H1 (cell line): ENCODE measurements at regions not wholly inside any gene's neighbourhood (a gene's known extent, or its start where the extent isn't known, plus 50 kb on each side); places are given as distances from the start of the nearest gene placed in this dataset.
"Not testable (repeated sequence)": the region's sequence is repeated elsewhere in the genome, so short reads cannot be mapped to it uniquely, and the experiment has no call there.

Source experiments
- CEBPB ChIP-seq: IDR thresholded peaks from 2 replicates; pipeline ENCODE4 v1.6.1; 2012; ENCODE audit warnings: low read depth, low read length
- EGR1 ChIP-seq: IDR thresholded peaks from 2 replicates; pipeline ENCODE4 v1.6.1; 2011; ENCODE audit warnings: low read depth, low read length, borderline replicate concordance
- EZH2 ChIP-seq: fragments of 200-600 bp; sonication (generic); IDR thresholded peaks from 2 replicates; pipeline ENCODE4 v1.7.1; 2012; ENCODE audit warnings: low read depth, mild to moderate bottlenecking, moderate library complexity, low read length, inconsistent platforms; ENCODE audit not compliant: severe bottlenecking
- KDM1A ChIP-seq: fragments of 200-600, 300-600 bp; sonication (generic); IDR thresholded peaks from 2 replicates; pipeline ENCODE4 v1.7.1; 2016; ENCODE audit warnings: mild to moderate bottlenecking, low read length, borderline replicate concordance
- PHF8 ChIP-seq: fragments of 200-600 bp; sonication (generic); conservative IDR thresholded peaks from 2 replicates; pipeline ENCODE4 v1.7.1; 2012; ENCODE audit warnings: low read depth, mild to moderate bottlenecking, inconsistent platforms, low read length, moderate library complexity
- POLR2A ChIP-seq, 2 experiments: IDR thresholded peaks; 1 replicate in 1 of 2; 2 replicates in 1 of 2; pipeline ENCODE4 v1.6.1; 2011; ENCODE audit warnings: low read depth in 2 of 2, low read length in 2 of 2, mild to moderate bottlenecking in 2 of 2; ENCODE audit errors: control extremely low read depth in 1 of 2
- RAD21 ChIP-seq, 2 experiments: IDR thresholded peaks in 1 of 2; conservative IDR thresholded peaks in 1 of 2; 2 replicates each; pipeline ENCODE4 v1.6.1; 2011; ENCODE audit warnings: low read depth in 2 of 2, low read length in 2 of 2, improper control_type of control experiment in 1 of 2, inconsistent platforms in 1 of 2, mild to moderate bottlenecking in 1 of 2, moderate library complexity in 1 of 2
- SIN3A ChIP-seq, 2 experiments: IDR thresholded peaks in 1 of 2; conservative IDR thresholded peaks in 1 of 2; 2 replicates each; pipeline ENCODE4 v1.6.1; 2011 to 2012; ENCODE audit warnings: low read length in 2 of 2, improper control_type of control experiment in 1 of 2, low read depth in 1 of 2, mild to moderate bottlenecking in 1 of 2
- SP2 ChIP-seq: IDR thresholded peaks from 2 replicates; pipeline ENCODE4 v1.6.1; 2012; ENCODE audit warnings: mild to moderate bottlenecking, low read length, inconsistent platforms
- SRF ChIP-seq: IDR thresholded peaks from 2 replicates; pipeline ENCODE4 v1.6.1; 2011; ENCODE audit warnings: mild to moderate bottlenecking, low read depth, low read length, moderate library complexity
- YY1 ChIP-seq: IDR thresholded peaks from 2 replicates; pipeline ENCODE4 v1.6.1; 2011; ENCODE audit warnings: low read depth, mild to moderate bottlenecking, low read length
- TF ChIP-seq, protein P1 (sequence below), 3 experiments: IDR thresholded peaks; 1 replicate in 2 of 3; 2 replicates in 1 of 3; pipeline versions ENCODE4 v1.5.1 to v1.6.1; 2011; ENCODE audit warnings: low read length in 3 of 3, mild to moderate bottlenecking in 3 of 3, inconsistent platforms in 2 of 3, low read depth in 1 of 3, moderate library complexity in 1 of 3; ENCODE audit not compliant: insufficient read depth in 1 of 3; ENCODE audit errors: control extremely low read depth in 1 of 3
- TF ChIP-seq, protein P2 (sequence below): IDR thresholded peaks from 2 replicates; pipeline ENCODE4 v1.6.1; 2012; ENCODE audit warnings: inconsistent platforms

DNA sequence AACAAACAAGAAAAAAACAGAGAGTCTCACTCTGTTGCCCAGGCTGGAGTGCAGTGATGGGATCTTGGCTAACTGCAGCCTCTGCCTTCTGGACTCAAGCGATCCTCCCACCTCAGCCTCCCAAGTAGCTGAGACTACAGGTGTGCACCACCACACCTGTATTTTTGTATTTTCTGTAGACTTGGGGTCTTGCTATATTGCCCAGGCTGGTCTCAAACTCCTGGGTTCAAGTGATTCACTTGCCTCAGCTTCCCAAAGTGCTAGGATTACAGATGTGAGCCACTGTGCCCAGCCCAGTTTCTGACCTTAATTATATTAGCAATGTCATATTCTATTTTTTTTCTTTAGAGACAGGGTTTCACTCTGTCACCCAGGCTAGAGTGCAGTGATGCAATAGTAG lies 52.3 kb upstream of the USP7 start:
- TF ChIP-seq POLR2A (IDR thresholded peaks at IDR 0.05; ENCODE audit: control extremely low read depth in 1 of 2, low read depth in 2 of 2, low read length in 2 of 2); EGR1; CEBPB; PHF8; YY1; SRF; EZH2; SIN3A (conservative IDR thresholded peaks at IDR 0.05 in 1 of 2, IDR thresholded peaks at IDR 0.05 in 1 of 2; ENCODE audit: low read depth in 1 of 2, low read length in 2 of 2); RAD21 (IDR thresholded peaks at IDR 0.05 in 1 of 2, conservative IDR thresholded peaks at IDR 0.05 in 1 of 2; ENCODE audit: low read depth in 2 of 2, low read length in 2 of 2); KDM1A; SP2: not testable (repeated sequence)
- TF ChIP-seq, protein P1, sequence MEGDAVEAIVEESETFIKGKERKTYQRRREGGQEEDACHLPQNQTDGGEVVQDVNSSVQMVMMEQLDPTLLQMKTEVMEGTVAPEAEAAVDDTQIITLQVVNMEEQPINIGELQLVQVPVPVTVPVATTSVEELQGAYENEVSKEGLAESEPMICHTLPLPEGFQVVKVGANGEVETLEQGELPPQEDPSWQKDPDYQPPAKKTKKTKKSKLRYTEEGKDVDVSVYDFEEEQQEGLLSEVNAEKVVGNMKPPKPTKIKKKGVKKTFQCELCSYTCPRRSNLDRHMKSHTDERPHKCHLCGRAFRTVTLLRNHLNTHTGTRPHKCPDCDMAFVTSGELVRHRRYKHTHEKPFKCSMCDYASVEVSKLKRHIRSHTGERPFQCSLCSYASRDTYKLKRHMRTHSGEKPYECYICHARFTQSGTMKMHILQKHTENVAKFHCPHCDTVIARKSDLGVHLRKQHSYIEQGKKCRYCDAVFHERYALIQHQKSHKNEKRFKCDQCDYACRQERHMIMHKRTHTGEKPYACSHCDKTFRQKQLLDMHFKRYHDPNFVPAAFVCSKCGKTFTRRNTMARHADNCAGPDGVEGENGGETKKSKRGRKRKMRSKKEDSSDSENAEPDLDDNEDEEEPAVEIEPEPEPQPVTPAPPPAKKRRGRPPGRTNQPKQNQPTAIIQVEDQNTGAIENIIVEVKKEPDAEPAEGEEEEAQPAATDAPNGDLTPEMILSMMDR (IDR thresholded peaks at IDR 0.05; ENCODE audit: control extremely low read depth in 1 of 3, insufficient read depth in 1 of 3, low read depth in 1 of 3, low read length in 3 of 3) = not testable (repeated sequence)
- TF ChIP-seq, protein P2, sequence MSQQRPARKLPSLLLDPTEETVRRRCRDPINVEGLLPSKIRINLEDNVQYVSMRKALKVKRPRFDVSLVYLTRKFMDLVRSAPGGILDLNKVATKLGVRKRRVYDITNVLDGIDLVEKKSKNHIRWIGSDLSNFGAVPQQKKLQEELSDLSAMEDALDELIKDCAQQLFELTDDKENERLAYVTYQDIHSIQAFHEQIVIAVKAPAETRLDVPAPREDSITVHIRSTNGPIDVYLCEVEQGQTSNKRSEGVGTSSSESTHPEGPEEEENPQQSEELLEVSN = not testable (repeated sequence)
